K562 (cell line): ENCODE measurements at regions not wholly inside any gene's neighbourhood (a gene's known extent, or its start where the extent isn't known, plus 50 kb on each side); places are given as distances from the start of the nearest gene placed in this dataset.

Experiments used
- ATAC-seq: fragments of 200-7000 bp; cut with Tn5 transposase; 3 replicates; pipeline ENCODE4 v1.9.1; 2020; ENCODE audit warnings: moderate library complexity
- BruUV-seq: library from RNA; stranded (reverse); fragments of 400-500 nt; replicated peaks from 2 replicates; lab custom pipeline; 2021; lab: Mats Ljungman, UMichigan
- CTCF ChIA-PET: fragments of 300-600 bp; formaldehyde crosslinking; extraction: SDS; loops from one replicate; lab custom pipeline; 2021; ENCODE audit warnings: low intra/inter-chr PET ratio; lab: Yijun Ruan, JAX
- POLR2A ChIA-PET: fragments of 300-600, 350-650 bp; sonication (Branson Sonifier 250); formaldehyde crosslinking; extraction: SDS; loops from one replicate; lab custom pipeline; 2021; ENCODE audit warnings: antibody characterized with exemption, inconsistent platforms; lab: Yijun Ruan, JAX
- DNase-seq, 4 experiments: peaks; one replicate each; pipeline versions ENCODE4 v3.0.0 to v3.0.0-alpha.2; 2011 to 2018; ENCODE audit warnings: low spot score in 3 of 4, mixed read lengths in 3 of 4; ENCODE audit errors: extremely low read depth in 1 of 4
- FAIRE-seq: peaks from 2 replicates; lab custom pipeline; 2011; peaks lifted over from hg19 to GRCh38; lab: Jason Lieb, UNC
- H2AFZ ChIP-seq: 2 replicates; pipeline ENCODE4 v1.6.0; 2011; ENCODE audit warnings: low read depth, low read length, control low read depth, inconsistent platforms
- H3K27ac ChIP-seq: fragments of 200-600 bp; 3 replicates; pipeline ENCODE4 v1.8.0; 2011; ENCODE audit warnings: low read depth, mild to moderate bottlenecking, control low read depth, inconsistent platforms, low read length, moderate library complexity, mixed read lengths; ENCODE audit errors: extremely low read depth
- H3K27me3 ChIP-seq, 2 experiments: fragments of 300-600 bp in 1 of 2; 2 replicates in 1 of 2; 3 replicates in 1 of 2; pipeline versions ENCODE4 v1.6.0 to v1.8.0; 2011; ENCODE audit warnings: inconsistent platforms in 2 of 2, low read length in 2 of 2, mild to moderate bottlenecking in 1 of 2, mixed read lengths in 1 of 2, moderate library complexity in 1 of 2; ENCODE audit not compliant: control insufficient read depth in 2 of 2, insufficient read depth in 2 of 2
- H3K36me3 ChIP-seq: fragments of 300-600 bp; 3 replicates; pipeline ENCODE4 v1.8.0; 2011; ENCODE audit warnings: mild to moderate bottlenecking, low read length, inconsistent platforms; ENCODE audit not compliant: control insufficient read depth, insufficient read depth
- H3K4me1 ChIP-seq, 2 experiments: fragments of 200-600 bp in 1 of 2; replicated peaks in 1 of 2; 2 replicates in 1 of 2; 3 replicates in 1 of 2; pipeline versions ENCODE4 v1.5.1 to v1.8.0; 2011; ENCODE audit warnings: inconsistent platforms in 2 of 2, low read length in 2 of 2, mild to moderate bottlenecking in 1 of 2, mixed read lengths in 1 of 2, moderate library complexity in 1 of 2; ENCODE audit not compliant: control insufficient read depth in 2 of 2, insufficient read depth in 2 of 2
- H3K4me2 ChIP-seq: 2 replicates; pipeline ENCODE4 v1.6.1; 2011; ENCODE audit warnings: low read length, control low read depth, inconsistent platforms, mixed read lengths; ENCODE audit not compliant: insufficient read depth
- H3K4me3 ChIP-seq: fragments of 200-600 bp; sonication (generic), shearing (Covaris generic); 2 replicates; pipeline ENCODE4 v1.5.1; 2016; ENCODE audit warnings: control low read depth, inconsistent platforms
- H3K79me2 ChIP-seq: fragments of 200-600 bp; 3 replicates; pipeline ENCODE4 v1.8.0; 2011; ENCODE audit warnings: low read length, inconsistent platforms; ENCODE audit not compliant: control insufficient read depth, insufficient read depth
- H3K9ac ChIP-seq, 2 experiments: 2 replicates each; pipeline versions ENCODE4 v1.6.0 to v1.6.1; 2011; ENCODE audit warnings: low read depth in 2 of 2, low read length in 2 of 2, control low read depth in 1 of 2, inconsistent platforms in 1 of 2, mild to moderate bottlenecking in 1 of 2, mixed read lengths in 1 of 2; ENCODE audit not compliant: insufficient read depth in 1 of 2
- H3K9me1 ChIP-seq: one replicate; pipeline ENCODE4 v1.6.0; 2011; ENCODE audit warnings: inconsistent platforms, mild to moderate bottlenecking, low read length, moderate library complexity; ENCODE audit not compliant: control insufficient read depth, insufficient read depth
- H3K9me3 ChIP-seq: replicated peaks from 2 replicates; pipeline ENCODE4 v1.5.1; 2011; ENCODE audit warnings: low read depth, low read length, inconsistent platforms; ENCODE audit not compliant: control insufficient read depth, insufficient read depth
- H4K20me1 ChIP-seq: replicated peaks from 2 replicates; pipeline ENCODE4 v1.6.1; 2011; ENCODE audit warnings: low read length, inconsistent platforms, mixed read lengths; ENCODE audit not compliant: control insufficient read depth, insufficient read depth
- HMG20B ChIP-seq: fragments of 250-450 bp; sonication (Bioruptor Pico); IDR thresholded peaks from 2 replicates; pipeline ENCODE4 v1.5.0; 2021; ENCODE audit warnings: mild to moderate bottlenecking
- MAFG ChIP-seq: fragments of 450-650 bp; conservative IDR thresholded peaks from 2 replicates; pipeline ENCODE4 v1.6.1; 2016; ENCODE audit warnings: missing genetic modification characterization, missing compliant biosample characterization
- MEIS2 ChIP-seq: fragments of 450-650 bp; IDR thresholded peaks from 2 replicates; pipeline ENCODE4 v1.6.1; 2014; ENCODE audit warnings: mild to moderate bottlenecking; ENCODE audit not compliant: partially characterized antibody
- NFATC3 ChIP-seq: fragments of 450-650 bp; IDR thresholded peaks from 2 replicates; pipeline ENCODE4 v1.6.1; 2017; ENCODE audit warnings: mild to moderate bottlenecking
- NKRF ChIP-seq: fragments of 450-650 bp; IDR thresholded peaks from 2 replicates; pipeline ENCODE4 v1.6.1; 2016; ENCODE audit warnings: borderline replicate concordance
- PTRF ChIP-seq: fragments of 450-650 bp; IDR thresholded peaks from 2 replicates; pipeline ENCODE4 v1.6.1; 2016; ENCODE audit warnings: mild to moderate bottlenecking, missing genetic modification characterization, missing compliant biosample characterization
- REST ChIP-seq, 2 experiments: fragments of 450-650 bp; formaldehyde crosslinking in 1 of 2; IDR thresholded peaks; 2 replicates each; pipeline versions ENCODE4 v1.4.0 to v1.6.1; 2014 to 2020; ENCODE audit warnings: mild to moderate bottlenecking in 2 of 2, borderline replicate concordance in 1 of 2, low read depth in 1 of 2
- YY1 ChIP-seq, 3 experiments: IDR thresholded peaks; 2 replicates each; pipeline ENCODE4 v1.6.1; 2011; ENCODE audit warnings: low read length in 2 of 3, mild to moderate bottlenecking in 2 of 3, moderate library complexity in 2 of 3, borderline replicate concordance in 1 of 3, control low read depth in 1 of 3, low read depth in 1 of 3; ENCODE audit not compliant: insufficient read depth in 3 of 3, insufficient replicate concordance in 2 of 3, control insufficient read depth in 1 of 3, insufficient read length in 1 of 3; ENCODE audit errors: extremely low read depth in 1 of 3
- ZC3H4 ChIP-seq: sonication (generic); formaldehyde crosslinking; IDR thresholded peaks from 2 replicates; pipeline ENCODE4 v1.9.0; 2021; ENCODE audit warnings: missing genetic modification reagents, borderline replicate concordance
- ZNF408 ChIP-seq: fragments of 250-450 bp; sonication (Bioruptor Pico); IDR thresholded peaks from 2 replicates; pipeline ENCODE4 v1.4.0; 2020; ENCODE audit warnings: low read depth, mild to moderate bottlenecking, moderate library complexity
- WGBS: fragments of 100-300 bp; shearing (Covaris generic); methylation state at CpG from one replicate; pipeline ENCODE4 v1.1.6; 2016; ENCODE audit warnings: low coverage, mixed read lengths; ENCODE audit not compliant: insufficient coverage; ENCODE audit errors: missing lambda C conversion rate; 5-methylcytosine and 5-hydroxymethylcytosine counted together
- in situ Hi-C: fragments of 300-500 bp; cut with MboI; formaldehyde crosslinking; loops from 4 replicates; pipeline ENCODE4 v1.15.0; 2018; ENCODE audit warnings: inconsistent platforms, mixed read lengths
- intact Hi-C: fragments of 100-400 bp; cut with micrococcal nuclease; formaldehyde crosslinking; loops from 2 replicates; pipeline ENCODE4 v1.14.2; 2022
- TF ChIP-seq, protein P1 (sequence below): fragments of 250-450 bp; sonication (Bioruptor Pico); IDR thresholded peaks from 2 replicates; pipeline ENCODE4 v1.6.1; 2021; ENCODE audit warnings: mild to moderate bottlenecking

DNA sequence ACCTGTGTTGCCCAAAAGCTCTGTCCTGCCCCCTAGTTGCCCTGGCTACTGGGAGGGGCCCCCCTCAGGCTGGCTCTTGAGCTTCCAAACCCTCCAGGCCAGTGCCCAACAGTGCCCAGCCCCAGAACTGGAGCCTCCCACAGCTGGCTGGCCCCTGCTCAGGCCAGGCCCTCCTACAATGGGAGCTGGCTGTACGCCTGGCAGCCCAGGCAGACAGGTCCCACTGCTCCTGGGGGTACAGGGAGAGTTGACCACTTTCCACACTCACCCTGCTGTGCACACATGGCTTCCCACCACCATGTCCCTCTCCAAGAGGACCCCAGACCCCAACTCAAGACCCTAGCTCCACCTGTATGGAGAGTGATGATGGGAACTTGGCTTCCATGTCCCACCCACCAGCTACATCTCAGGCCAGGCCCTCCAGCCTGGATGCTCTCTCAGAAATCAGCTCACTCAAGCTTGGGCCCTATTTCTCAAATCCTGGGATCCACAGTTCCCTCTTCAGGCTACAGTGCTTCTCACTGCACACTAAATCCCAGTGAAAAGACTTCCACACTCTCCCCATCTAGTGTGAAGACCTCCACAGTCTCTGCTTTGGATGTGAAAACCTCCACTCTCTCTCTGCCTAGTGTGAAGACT is 92.6 kb downstream of the OAT start:
- no peak for TF ChIP-seq HMG20B (CRISPR knock-in tag)
- TF ChIP-seq PTRF (tag) = no peak
- TF ChIP-seq NFATC3 = no peak
- TF ChIP-seq NKRF = no peak
- TF ChIP-seq ZNF408 (CRISPR knock-in tag) = no peak
- TF ChIP-seq, protein P1, sequence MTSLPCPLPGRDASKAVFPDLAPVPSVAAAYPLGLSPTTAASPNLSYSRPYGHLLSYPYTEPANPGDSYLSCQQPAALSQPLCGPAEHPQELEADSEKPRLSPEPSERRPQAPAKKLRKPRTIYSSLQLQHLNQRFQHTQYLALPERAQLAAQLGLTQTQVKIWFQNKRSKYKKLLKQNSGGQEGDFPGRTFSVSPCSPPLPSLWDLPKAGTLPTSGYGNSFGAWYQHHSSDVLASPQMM (CRISPR knock-in tag) = no peak
- TF ChIP-seq REST (IDR thresholded peaks at IDR 0.05; ENCODE audit: borderline replicate concordance) = no peak
- TF ChIP-seq REST (CRISPR knock-in tag; IDR thresholded peaks at IDR 0.05; ENCODE audit: low read depth) = no peak
- no peak for TF ChIP-seq MAFG (tag)
- TF ChIP-seq YY1 (IDR thresholded peaks at IDR 0.05; ENCODE audit: borderline replicate concordance in 1 of 3, control insufficient read depth in 1 of 3, extremely low read depth in 1 of 3, insufficient read depth in 3 of 3, insufficient read length in 1 of 3, insufficient replicate concordance in 2 of 3, low read depth in 1 of 3, low read length in 2 of 3) = no peak
- no peak for TF ChIP-seq MEIS2
- TF ChIP-seq ZC3H4 (CRISPR knock-in tag) = no peak
- H3K4me1 ChIP-seq = no peaks in the 10 kb centered on the region
- DNase-seq (no peak), FAIRE-seq (no peak), ATAC-seq (no peak)
- no peaks in the 10 kb centered on the region for H3K9me1 ChIP-seq
- H3K79me2 ChIP-seq = no peaks in the 10 kb centered on the region
- 0 out of 2 replicates have a peak, but pooled peaks cover 3% of the 10 kb centered on the region for H4K20me1 ChIP-seq
- 0% methylated on average over 1 of the region's 1 CpG for WGBS
- in situ Hi-C loops = no loop called here
- no peak overlapping the region for H3K9ac ChIP-seq
- H3K27me3 ChIP-seq = peaks cover 0 to 23% of the 10 kb centered on the region in 2 experiments; a peak in 2 of 5 replicates
- H3K27ac ChIP-seq = no peak overlapping the region
- no peaks in the 10 kb centered on the region for H3K36me3 ChIP-seq
- no peaks in the 10 kb centered on the region for H3K9me3 ChIP-seq
- intact Hi-C loops = no loop called here
- BruUV-seq = no TSS peak
- ChIA-PET CTCF (no interaction called here), POLR2A (no interaction called here)
- no peak overlapping the region for H3K4me3 ChIP-seq
- H2AFZ ChIP-seq = no peak overlapping the region
- no peak overlapping the region for H3K4me2 ChIP-seq
